ENCODE measurements at regions not wholly inside any gene's neighbourhood (a gene's known extent, or its start where the extent isn't known, plus 50 kb on each side); places are given as distances from the start of the nearest gene placed in this dataset.

DNA sequence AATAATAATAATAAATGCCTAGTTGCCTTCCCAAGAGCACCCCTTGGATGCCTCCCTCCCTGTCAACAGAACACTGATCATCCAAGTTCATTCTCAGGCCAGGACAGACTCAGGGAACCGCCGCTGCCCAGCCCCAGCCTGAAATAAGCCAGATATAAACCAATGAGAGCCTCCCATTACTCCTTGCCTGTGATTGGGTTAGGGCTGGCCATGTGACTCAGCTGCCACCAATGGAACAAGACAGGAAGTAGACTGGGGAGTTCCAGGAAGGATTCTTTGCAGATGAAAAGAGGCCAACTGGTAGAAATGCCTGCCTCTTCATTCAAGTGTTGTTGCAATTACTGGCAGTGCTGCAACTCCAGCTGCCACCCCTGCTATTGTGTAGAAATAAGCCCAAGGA lies 146.4 kb upstream of the TIAM1 start:
- TF ChIP-seq, protein P1, sequence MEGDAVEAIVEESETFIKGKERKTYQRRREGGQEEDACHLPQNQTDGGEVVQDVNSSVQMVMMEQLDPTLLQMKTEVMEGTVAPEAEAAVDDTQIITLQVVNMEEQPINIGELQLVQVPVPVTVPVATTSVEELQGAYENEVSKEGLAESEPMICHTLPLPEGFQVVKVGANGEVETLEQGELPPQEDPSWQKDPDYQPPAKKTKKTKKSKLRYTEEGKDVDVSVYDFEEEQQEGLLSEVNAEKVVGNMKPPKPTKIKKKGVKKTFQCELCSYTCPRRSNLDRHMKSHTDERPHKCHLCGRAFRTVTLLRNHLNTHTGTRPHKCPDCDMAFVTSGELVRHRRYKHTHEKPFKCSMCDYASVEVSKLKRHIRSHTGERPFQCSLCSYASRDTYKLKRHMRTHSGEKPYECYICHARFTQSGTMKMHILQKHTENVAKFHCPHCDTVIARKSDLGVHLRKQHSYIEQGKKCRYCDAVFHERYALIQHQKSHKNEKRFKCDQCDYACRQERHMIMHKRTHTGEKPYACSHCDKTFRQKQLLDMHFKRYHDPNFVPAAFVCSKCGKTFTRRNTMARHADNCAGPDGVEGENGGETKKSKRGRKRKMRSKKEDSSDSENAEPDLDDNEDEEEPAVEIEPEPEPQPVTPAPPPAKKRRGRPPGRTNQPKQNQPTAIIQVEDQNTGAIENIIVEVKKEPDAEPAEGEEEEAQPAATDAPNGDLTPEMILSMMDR (IDR thresholded peaks at IDR 0.05): no peak
- no peak for TF ChIP-seq POLR2A (IDR thresholded peaks at IDR 0.05)

Measured in lower leg skin (tissue), 3 donors.